Chondrocyte (in vitro differentiated cells): ENCODE measurements at regions not wholly inside any gene's neighbourhood (a gene's known extent, or its start where the extent isn't known, plus 50 kb on each side); places are given as distances from the start of the nearest gene placed in this dataset.

Experiments
- DNase-seq: peaks from one replicate; pipeline ENCODE4 v3.0.0; 2021; ENCODE audit warnings: mixed read lengths, low spot score
- H3K27ac Mint-ChIP-seq: one replicate; pipeline ENCODE4 v1.8.0; 2021; ENCODE audit warnings: mild to moderate bottlenecking, moderate library complexity, mixed read lengths; ENCODE audit not compliant: unreplicated experiment
- H3K27me3 Mint-ChIP-seq: 2 replicates; pipeline ENCODE4 v1.8.0; 2021; ENCODE audit warnings: low read depth, mixed read lengths
- H3K36me3 Mint-ChIP-seq: 2 replicates; pipeline ENCODE4 v1.8.0; 2021; ENCODE audit warnings: low read depth, mixed read lengths
- H3K4me1 Mint-ChIP-seq: 2 replicates; pipeline ENCODE4 v1.8.0; 2021; ENCODE audit warnings: low read depth, mild to moderate bottlenecking, mixed read lengths
- H3K4me3 Mint-ChIP-seq: one replicate; pipeline ENCODE4 v1.8.0; 2021; ENCODE audit warnings: mild to moderate bottlenecking, moderate library complexity, mixed read lengths; ENCODE audit not compliant: unreplicated experiment
- H3K9me3 Mint-ChIP-seq: 2 replicates; pipeline ENCODE4 v1.8.0; 2021; ENCODE audit warnings: low read depth, mixed read lengths
- TF ChIP-seq, protein P1 (sequence below): fragments of 200-600 bp; sonication (generic); IDR thresholded peaks from 2 replicates; pipeline ENCODE4 v1.5.0; 2021; ENCODE audit warnings: antibody characterized with exemption, mild to moderate bottlenecking, moderate library complexity

DNA sequence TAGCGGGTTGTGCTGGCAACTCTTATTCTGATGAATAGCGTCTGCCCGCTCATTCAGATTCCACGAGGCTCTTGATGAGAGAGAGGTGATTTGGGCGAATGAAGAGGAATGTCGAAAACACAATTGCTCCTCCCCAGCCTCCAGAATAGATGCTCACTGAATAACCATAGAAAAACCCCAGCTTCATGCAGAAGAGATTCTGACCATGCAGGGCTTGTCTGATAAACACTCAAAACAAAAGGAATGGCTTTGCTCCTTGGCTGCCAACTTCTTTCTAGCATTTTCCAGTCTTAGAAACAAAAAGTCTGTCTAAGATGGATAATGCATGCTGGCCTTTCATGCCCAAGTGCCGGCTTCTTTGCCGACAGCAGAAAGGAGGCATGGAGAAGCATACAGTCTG lies 569.5 kb downstream of the MN1 start:
- Mint-ChIP-seq H3K27ac (no peak overlapping the region), H3K4me1 (peaks cover 23% of the 10 kb centered on the region), H3K27me3 (no peaks in the 10 kb centered on the region), H3K9me3 (peaks cover 28% of the 10 kb centered on the region), H3K36me3 (peaks cover 11% of the 10 kb centered on the region), H3K4me3 (no peak overlapping the region)
- TF ChIP-seq, protein P1, sequence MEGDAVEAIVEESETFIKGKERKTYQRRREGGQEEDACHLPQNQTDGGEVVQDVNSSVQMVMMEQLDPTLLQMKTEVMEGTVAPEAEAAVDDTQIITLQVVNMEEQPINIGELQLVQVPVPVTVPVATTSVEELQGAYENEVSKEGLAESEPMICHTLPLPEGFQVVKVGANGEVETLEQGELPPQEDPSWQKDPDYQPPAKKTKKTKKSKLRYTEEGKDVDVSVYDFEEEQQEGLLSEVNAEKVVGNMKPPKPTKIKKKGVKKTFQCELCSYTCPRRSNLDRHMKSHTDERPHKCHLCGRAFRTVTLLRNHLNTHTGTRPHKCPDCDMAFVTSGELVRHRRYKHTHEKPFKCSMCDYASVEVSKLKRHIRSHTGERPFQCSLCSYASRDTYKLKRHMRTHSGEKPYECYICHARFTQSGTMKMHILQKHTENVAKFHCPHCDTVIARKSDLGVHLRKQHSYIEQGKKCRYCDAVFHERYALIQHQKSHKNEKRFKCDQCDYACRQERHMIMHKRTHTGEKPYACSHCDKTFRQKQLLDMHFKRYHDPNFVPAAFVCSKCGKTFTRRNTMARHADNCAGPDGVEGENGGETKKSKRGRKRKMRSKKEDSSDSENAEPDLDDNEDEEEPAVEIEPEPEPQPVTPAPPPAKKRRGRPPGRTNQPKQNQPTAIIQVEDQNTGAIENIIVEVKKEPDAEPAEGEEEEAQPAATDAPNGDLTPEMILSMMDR, result no peak
- no peak for DNase-seq

DNA sequence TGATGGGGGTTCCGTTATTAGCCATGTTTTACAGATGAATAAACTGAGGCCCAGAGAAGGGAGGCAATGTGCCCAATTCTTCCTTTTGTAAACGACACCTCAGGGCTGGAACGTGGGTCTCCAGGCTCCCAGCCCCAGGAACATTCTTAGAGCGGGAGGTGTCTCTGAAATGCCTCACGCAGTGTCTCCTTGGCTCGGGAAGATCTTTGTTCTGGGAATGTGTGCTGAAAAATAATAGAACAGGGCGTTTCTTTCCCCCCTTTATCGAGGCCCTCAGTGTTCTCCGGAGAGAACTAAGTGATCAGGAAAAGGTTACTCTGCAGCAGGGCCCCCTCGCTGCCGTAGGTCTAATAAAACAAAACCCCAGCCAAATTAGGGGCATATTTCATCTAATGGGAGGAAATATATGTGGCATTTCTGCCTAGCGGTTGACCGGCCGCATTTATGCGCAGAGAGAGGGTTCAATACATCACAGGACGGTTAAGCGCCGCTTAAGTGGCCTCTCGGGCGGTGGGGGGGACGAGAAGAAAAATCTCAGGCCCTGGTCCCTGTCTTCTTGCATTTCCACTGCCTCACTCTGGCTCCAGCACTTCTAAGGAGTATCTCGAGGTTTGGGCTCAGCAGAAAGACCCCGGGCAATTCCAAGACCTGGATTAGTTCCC lies 564.3 kb downstream of the MN1 start:
- H3K4me1 Mint-ChIP-seq, result peaks cover 70% of the 10 kb centered on the region

DNA sequence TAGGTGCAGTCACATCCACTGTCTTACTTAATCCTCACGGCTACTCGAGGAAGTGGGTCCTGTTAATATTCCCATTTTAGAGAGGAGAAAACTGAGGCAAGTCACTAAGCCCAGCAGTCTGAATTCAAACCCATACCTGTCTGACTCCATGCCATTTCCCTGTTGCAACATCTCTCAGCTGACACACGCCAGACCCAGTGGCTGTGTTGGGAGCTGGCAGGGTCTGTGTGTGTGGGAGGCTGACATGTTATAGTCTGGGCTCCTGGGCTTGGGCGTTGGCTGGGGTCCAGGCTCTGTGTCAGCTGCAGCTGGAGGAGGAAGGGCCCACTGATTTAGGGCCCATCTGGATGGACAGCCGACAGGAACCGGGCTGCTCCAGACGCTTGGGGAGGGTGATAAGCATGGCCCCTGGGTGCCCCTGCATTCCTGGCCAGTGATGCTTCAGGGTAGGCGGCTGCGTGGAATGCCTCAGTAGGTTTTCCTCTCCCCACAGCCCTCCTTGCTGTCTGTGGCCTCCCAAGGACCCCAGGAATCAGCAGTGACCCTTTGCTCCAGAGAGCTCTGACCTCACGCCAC lies 562.5 kb downstream of the MN1 start:
- Mint-ChIP-seq H3K9me3 (peaks cover 11% of the 10 kb centered on the region), H3K36me3 (peaks cover 4% of the 10 kb centered on the region), H3K27me3 (no peaks in the 10 kb centered on the region), H3K4me3 (no peak overlapping the region), H3K27ac (peak overlapping the region; percentile 81), H3K4me1 (peaks cover 77% of the 10 kb centered on the region)
- TF ChIP-seq, protein P1, result no peak
- peak; percentile 98 for DNase-seq

More for the DNA sequence above, 564.3 kb downstream of the MN1 start:
- Mint-ChIP-seq H3K9me3 (peaks cover 11% of the 10 kb centered on the region), H3K36me3 (peaks cover 4% of the 10 kb centered on the region), H3K4me3 (no peak overlapping the region), H3K27ac (peak overlapping the region; percentile 65), H3K27me3 (no peaks in the 10 kb centered on the region)
- no peak for DNase-seq
- TF ChIP-seq, protein P1, result no peak

GRCh38 chr22:27239520-27239919 lies 562.0 kb downstream of the MN1 start:
- DNase-seq, result no peak
- no peak overlapping the region for H3K4me3 Mint-ChIP-seq

GRCh38 chr22:27240298-27241075 lies 561.1 kb downstream of the MN1 start:
- Mint-ChIP-seq H3K4me1 (peaks cover 76% of the 10 kb centered on the region), H3K27ac (peak overlapping the region; percentile 81), H3K36me3 (peaks cover 1% of the 10 kb centered on the region), H3K4me3 (no peak overlapping the region), H3K27me3 (no peaks in the 10 kb centered on the region), H3K9me3 (peaks cover 1% of the 10 kb centered on the region)
- DNase-seq, result no peak
- TF ChIP-seq, protein P1, result no peak

More at GRCh38 chr22:27239520-27239919, 562.0 kb downstream of the MN1 start:
- Mint-ChIP-seq H3K27ac (peak overlapping the region; percentile 81), H3K4me1 (peaks cover 77% of the 10 kb centered on the region), H3K36me3 (peaks cover 4% of the 10 kb centered on the region), H3K27me3 (no peaks in the 10 kb centered on the region), H3K9me3 (peaks cover 9% of the 10 kb centered on the region)
- TF ChIP-seq, protein P1, result peak; percentile 54
